Endothelial cell (in vitro differentiated cells): ENCODE measurements at regions not wholly inside any gene's neighbourhood (a gene's known extent, or its start where the extent isn't known, plus 50 kb on each side); places are given as distances from the start of the nearest gene placed in this dataset.

Experiments
- DNase-seq: peaks from one replicate; pipeline ENCODE4 v3.0.0; 2021; ENCODE audit warnings: low spot score
- H3K27ac Mint-ChIP-seq: one replicate; pipeline ENCODE4 v1.8.0; 2021; ENCODE audit warnings: mixed read lengths, inconsistent platforms; ENCODE audit not compliant: unreplicated experiment
- H3K27me3 Mint-ChIP-seq: one replicate; pipeline ENCODE4 v1.8.0; 2021; ENCODE audit warnings: mild to moderate bottlenecking, moderate library complexity, mixed read lengths, inconsistent platforms; ENCODE audit not compliant: unreplicated experiment
- H3K36me3 Mint-ChIP-seq: one replicate; pipeline ENCODE4 v1.8.0; 2021; ENCODE audit warnings: mild to moderate bottlenecking, low read depth, mixed read lengths, inconsistent platforms; ENCODE audit not compliant: unreplicated experiment
- H3K4me1 Mint-ChIP-seq: one replicate; pipeline ENCODE4 v1.8.0; 2021; ENCODE audit warnings: mild to moderate bottlenecking, mixed read lengths, inconsistent platforms; ENCODE audit not compliant: unreplicated experiment
- H3K4me3 Mint-ChIP-seq: one replicate; pipeline ENCODE4 v1.8.0; 2021; ENCODE audit warnings: mild to moderate bottlenecking, mixed read lengths, inconsistent platforms; ENCODE audit not compliant: unreplicated experiment
- H3K9me3 Mint-ChIP-seq: one replicate; pipeline ENCODE4 v1.8.0; 2021; ENCODE audit warnings: mixed read lengths, inconsistent platforms; ENCODE audit not compliant: unreplicated experiment
- CTCF ChIP-seq: fragments of 200-600 bp; sonication (generic); IDR thresholded peaks from one replicate; pipeline ENCODE4 v1.5.0; 2021; ENCODE audit warnings: antibody characterized with exemption; ENCODE audit not compliant: unreplicated experiment

DNA sequence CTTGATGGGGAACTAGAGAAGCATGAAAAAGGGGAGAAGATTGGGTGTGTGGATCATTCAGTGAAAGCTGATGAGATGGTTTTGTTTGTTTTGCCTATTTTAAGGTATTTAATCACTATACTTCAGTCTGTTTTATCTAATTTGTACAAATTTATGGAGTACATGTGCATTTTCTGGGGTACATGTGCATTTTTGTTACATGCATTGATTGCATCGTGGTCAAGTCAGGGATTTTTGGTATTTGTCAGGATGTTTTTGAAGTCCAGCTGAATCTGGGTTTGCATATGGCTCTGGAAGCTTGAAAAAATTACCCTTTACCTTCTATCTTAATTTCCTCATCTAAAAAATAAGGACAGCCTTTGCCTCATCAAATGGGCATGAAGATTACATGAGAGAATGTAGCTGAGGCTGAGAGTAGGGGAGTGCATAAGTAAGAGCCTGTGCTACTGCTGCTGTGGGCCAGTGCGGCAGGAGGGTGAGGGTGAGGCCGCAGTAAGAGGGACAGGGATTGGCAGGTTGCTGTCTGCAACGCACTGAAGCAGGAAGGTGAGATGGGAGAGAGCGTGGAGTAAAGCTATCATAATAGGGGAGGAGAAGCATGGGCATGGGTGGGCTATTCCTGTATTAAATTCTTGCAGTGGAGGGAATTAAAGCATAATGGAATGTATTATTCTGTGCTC lies 139.8 kb downstream of the NPR3 start:
- H3K27ac Mint-ChIP-seq = no peak overlapping the region
- H3K27me3 Mint-ChIP-seq = peaks cover 3% of the 10 kb centered on the region
- no peak for DNase-seq
- no peaks in the 10 kb centered on the region for H3K4me1 Mint-ChIP-seq
- peaks cover 10% of the 10 kb centered on the region for H3K9me3 Mint-ChIP-seq
- no peak overlapping the region for H3K4me3 Mint-ChIP-seq
- H3K36me3 Mint-ChIP-seq = no peaks in the 10 kb centered on the region
- no peak for TF ChIP-seq CTCF

- no peak for TF ChIP-seq CTCF
- Mint-ChIP-seq H3K4me3 (no peak overlapping the region), H3K4me1 (no peaks in the 10 kb centered on the region), H3K27ac (no peak overlapping the region), H3K9me3 (peaks cover 10% of the 10 kb centered on the region), H3K36me3 (no peaks in the 10 kb centered on the region), H3K27me3 (peaks cover 3% of the 10 kb centered on the region)
- DNase-seq = no peak
Observed at GRCh38 chr5:32851559-32852173, 140.5 kb downstream of the NPR3 start.

- no peak overlapping the region for H3K27ac Mint-ChIP-seq
- H3K27me3 Mint-ChIP-seq = peaks cover 3% of the 10 kb centered on the region
Observed at GRCh38 chr5:32852535-32852934, 141.4 kb downstream of the NPR3 start.

DNA sequence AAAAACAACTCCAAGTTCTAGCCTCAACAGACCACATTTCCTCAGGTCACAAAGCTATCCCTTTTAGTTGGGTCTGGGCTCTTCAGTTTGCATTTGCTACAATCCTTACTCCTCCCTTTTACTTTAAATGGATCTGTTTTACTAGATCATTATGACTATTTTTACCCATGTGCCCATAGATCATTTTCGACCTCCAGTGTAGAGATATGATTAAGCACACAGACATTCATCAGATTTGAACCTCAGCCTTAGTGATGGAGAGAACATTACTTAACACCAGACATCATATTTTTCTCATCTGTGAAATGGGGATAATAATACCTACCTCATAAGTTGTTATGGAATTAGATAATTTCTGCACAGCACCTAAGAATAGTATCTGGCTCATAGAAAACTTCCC lies 141.9 kb downstream of the NPR3 start:
- TF ChIP-seq CTCF = no peak
- H3K27ac Mint-ChIP-seq = no peak overlapping the region
- H3K27me3 Mint-ChIP-seq = peaks cover 3% of the 10 kb centered on the region
- H3K4me3 Mint-ChIP-seq = no peak overlapping the region
- no peaks in the 10 kb centered on the region for H3K36me3 Mint-ChIP-seq
- DNase-seq = no peak
- no peaks in the 10 kb centered on the region for H3K4me1 Mint-ChIP-seq
- peaks cover 10% of the 10 kb centered on the region for H3K9me3 Mint-ChIP-seq

More at GRCh38 chr5:32852535-32852934, 141.4 kb downstream of the NPR3 start:
- no peak overlapping the region for H3K4me3 Mint-ChIP-seq
- H3K36me3 Mint-ChIP-seq = no peaks in the 10 kb centered on the region
- no peak for TF ChIP-seq CTCF
- H3K4me1 Mint-ChIP-seq = no peaks in the 10 kb centered on the region
- DNase-seq = no peak
- peaks cover 10% of the 10 kb centered on the region for H3K9me3 Mint-ChIP-seq

- H3K4me3 Mint-ChIP-seq = no peak overlapping the region
- no peak for TF ChIP-seq CTCF
- H3K4me1 Mint-ChIP-seq = no peaks in the 10 kb centered on the region
- H3K36me3 Mint-ChIP-seq = peaks cover 5% of the 10 kb centered on the region
- H3K27ac Mint-ChIP-seq = no peak overlapping the region
- H3K9me3 Mint-ChIP-seq = peaks cover 9% of the 10 kb centered on the region
- no peak for DNase-seq
- H3K27me3 Mint-ChIP-seq = no peaks in the 10 kb centered on the region
Observed at GRCh38 chr5:32854473-32854872, 143.4 kb downstream of the NPR3 start.
